B cell (primary cell): ENCODE measurements at regions not wholly inside any gene's neighbourhood (a gene's known extent, or its start where the extent isn't known, plus 50 kb on each side); places are given as distances from the start of the nearest gene placed in this dataset.

Source experiments
- ATAC-seq: fragments of 200-7000 bp; cut with Tn5 transposase; one replicate; pipeline ENCODE4 v1.10.0; 2021; ENCODE audit warnings: low read depth, mild to moderate bottlenecking, moderate number of reproducible peaks, moderate library complexity
- CTCF ChIA-PET: fragments of 350-600 bp; sonication (Branson Sonifier 250); formaldehyde crosslinking; loops from one replicate; lab custom pipeline; 2021; ENCODE audit warnings: antibody characterized with exemption, inconsistent platforms; lab: Charles Lee
- POLR2A ChIA-PET: fragments of 350-600 bp; sonication (Branson Sonifier 250); formaldehyde crosslinking; loops from one replicate; lab custom pipeline; 2021; ENCODE audit warnings: antibody characterized with exemption; lab: Charles Lee
- DNase-seq: peaks from one replicate; pipeline ENCODE4 v3.0.0; 2013
- H2AFZ ChIP-seq: 2 replicates; pipeline ENCODE4 v1.6.1; 2012; ENCODE audit warnings: mild to moderate bottlenecking, low read depth, low read length; ENCODE audit not compliant: insufficient read depth, poor library complexity, severe bottlenecking
- H3K27ac ChIP-seq, 2 donors: 1 replicate in 1 of 2; 2 replicates in 1 of 2; pipeline ENCODE4 v1.5.1; 2012 to 2013; ENCODE audit warnings: low read length in 2 of 2, mild to moderate bottlenecking in 2 of 2, moderate library complexity in 1 of 2
- H3K27me3 ChIP-seq, 4 experiments: fragments of 200-600 bp in 1 of 4; sonication (generic) in 1 of 4; replicated peaks in 1 of 4; 1 replicate in 2 of 4; 2 replicates in 2 of 4; pipeline versions ENCODE4 v1.6.1 to v1.7.0; 2013 to 2016; ENCODE audit warnings: low read length in 3 of 4, mild to moderate bottlenecking in 2 of 4, mixed read lengths in 1 of 4, moderate library complexity in 1 of 4; ENCODE audit not compliant: insufficient read depth in 4 of 4, control insufficient read depth in 3 of 4; ENCODE audit errors: control extremely low read depth in 1 of 4
- H3K36me3 ChIP-seq, 2 experiments: replicated peaks in 1 of 2; 1 replicate in 1 of 2; 2 replicates in 1 of 2; pipeline versions ENCODE4 v1.6.1 to v1.7.1; 2013; ENCODE audit warnings: low read length in 1 of 2; ENCODE audit not compliant: insufficient read depth in 2 of 2, control insufficient read depth in 1 of 2; ENCODE audit errors: control extremely low read depth in 1 of 2, extremely low read depth in 1 of 2
- H3K4me1 ChIP-seq, 2 donors: fragments of 200-600 bp in 1 of 2; sonication (generic) in 1 of 2; 1 replicate in 1 of 2; 2 replicates in 1 of 2; pipeline versions ENCODE4 v1.5.1 to v1.6.1; 2013 to 2017; ENCODE audit warnings: low read length in 2 of 2; ENCODE audit not compliant: control insufficient read depth in 2 of 2, insufficient read depth in 2 of 2
- H3K4me2 ChIP-seq: replicated peaks from 2 replicates; pipeline ENCODE3; 2012; ENCODE audit warnings: mild to moderate bottlenecking, low read depth, low read length; ENCODE audit not compliant: poor library complexity, severe bottlenecking
- H3K4me3 ChIP-seq, 5 experiments: fragments of 200-600 bp in 1 of 5; sonication (generic) in 1 of 5; 1 replicate in 3 of 5; 2 replicates in 2 of 5; pipeline versions ENCODE4 v1.5.1 to v1.7.0; 2011 to 2016; ENCODE audit warnings: low read length in 4 of 5, mild to moderate bottlenecking in 4 of 5, low read depth in 2 of 5, control low read depth in 1 of 5, moderate library complexity in 1 of 5; ENCODE audit not compliant: insufficient read depth in 1 of 5; ENCODE audit errors: control extremely low read depth in 1 of 5, extremely low read depth in 1 of 5
- H3K79me2 ChIP-seq: fragments of 200-600 bp; sonication (generic); one replicate; pipeline ENCODE4 v1.6.0; 2016; ENCODE audit warnings: low read length; ENCODE audit not compliant: control insufficient read depth, insufficient read depth
- H3K9ac ChIP-seq: fragments of 200-600 bp; sonication (generic); 2 replicates; pipeline ENCODE4 v1.6.1; 2017; ENCODE audit warnings: mild to moderate bottlenecking, low read length, moderate library complexity
- H3K9me3 ChIP-seq, 3 donors: one replicate each; pipeline versions ENCODE4 v1.6.1 to v1.7.1; 2013; ENCODE audit warnings: low read length in 2 of 3; ENCODE audit not compliant: control insufficient read depth in 2 of 3, insufficient read depth in 1 of 3; ENCODE audit errors: control extremely low read depth in 1 of 3
- H4K20me1 ChIP-seq: 2 replicates; pipeline ENCODE4 v1.6.0; 2012; ENCODE audit warnings: mild to moderate bottlenecking, low read length; ENCODE audit not compliant: insufficient read depth, control insufficient read depth, poor library complexity, severe bottlenecking
- H3K27ac Mint-ChIP-seq: one replicate; pipeline ENCODE4 v1.8.0; 2021; ENCODE audit warnings: mixed read lengths
- H3K27me3 Mint-ChIP-seq: one replicate; pipeline ENCODE4 v1.8.0; 2021; ENCODE audit warnings: mixed read lengths
- H3K4me1 Mint-ChIP-seq: one replicate; pipeline ENCODE4 v1.8.0; 2021; ENCODE audit warnings: mixed read lengths
- H3K4me3 Mint-ChIP-seq: one replicate; pipeline ENCODE4 v1.8.0; 2021; ENCODE audit warnings: mixed read lengths
- H3K9me3 Mint-ChIP-seq: one replicate; pipeline ENCODE4 v1.8.0; 2022; ENCODE audit warnings: mixed read lengths; ENCODE audit not compliant: insufficient read depth
- EZH2 ChIP-seq: IDR thresholded peaks from 2 replicates; pipeline ENCODE4 v1.6.1; 2012; ENCODE audit warnings: borderline replicate concordance, low read depth, mild to moderate bottlenecking, moderate library complexity, low read length; ENCODE audit not compliant: insufficient read depth, poor library complexity, severe bottlenecking
- WGBS: methylation state at CpG from one replicate; pipeline ENCODE4 v1.1.5; 2013; ENCODE audit warnings: missing lambda C conversion rate; ENCODE audit not compliant: insufficient coverage; 5-methylcytosine and 5-hydroxymethylcytosine counted together
- intact Hi-C: fragments of 100-400 bp; cut with micrococcal nuclease; formaldehyde crosslinking; loops from one replicate; pipeline ENCODE4 v1.10.0; 2022
- TF ChIP-seq, protein P1 (sequence below): fragments of 200-600 bp; IDR thresholded peaks from one replicate; pipeline ENCODE4 v1.8.0; 2022; ENCODE audit warnings: antibody characterized with exemption, mild to moderate bottlenecking

DNA sequence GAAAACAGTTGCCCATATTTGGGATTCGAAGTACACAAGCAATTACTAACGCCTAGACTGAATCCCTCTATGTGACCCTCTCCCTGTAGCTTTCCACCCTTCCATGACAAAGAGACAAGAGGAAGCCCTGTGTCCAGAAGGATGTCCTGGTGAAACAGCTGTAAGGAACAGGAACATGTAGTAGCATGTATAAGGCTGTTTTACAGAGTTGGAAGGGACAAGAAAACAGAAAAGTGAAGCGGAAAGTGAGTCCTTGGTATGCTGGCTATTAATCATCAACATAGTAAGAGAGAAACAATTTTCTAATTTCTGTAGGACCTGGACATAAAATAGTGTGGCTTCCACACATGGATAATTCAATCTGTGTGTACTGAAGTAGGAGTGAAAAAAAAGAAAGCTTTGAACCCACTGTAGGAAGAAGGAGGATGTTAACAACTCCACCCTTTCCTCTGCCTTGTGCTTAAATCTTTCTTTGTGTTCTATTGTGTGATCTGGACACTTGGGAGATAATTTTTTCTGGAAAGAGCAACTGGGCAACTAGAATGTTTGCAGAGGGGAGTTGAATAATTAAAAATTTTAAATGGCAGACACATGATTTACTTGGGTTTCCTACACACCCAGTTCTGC, 162.3 kb upstream of the ZSWIM2 start:
- Mint-ChIP-seq H3K27ac (no peak overlapping the region), H3K9me3 (peaks cover 2% of the 10 kb centered on the region), H3K27me3 (no peaks in the 10 kb centered on the region), H3K4me3 (no peak overlapping the region), H3K4me1 (no peaks in the 10 kb centered on the region)
- ATAC-seq, result no peak
- no peak overlapping the region for H3K4me3 ChIP-seq
- intact Hi-C loops, result no loop called here
- POLR2A ChIA-PET, result no interaction called here
- TF ChIP-seq, protein P1, sequence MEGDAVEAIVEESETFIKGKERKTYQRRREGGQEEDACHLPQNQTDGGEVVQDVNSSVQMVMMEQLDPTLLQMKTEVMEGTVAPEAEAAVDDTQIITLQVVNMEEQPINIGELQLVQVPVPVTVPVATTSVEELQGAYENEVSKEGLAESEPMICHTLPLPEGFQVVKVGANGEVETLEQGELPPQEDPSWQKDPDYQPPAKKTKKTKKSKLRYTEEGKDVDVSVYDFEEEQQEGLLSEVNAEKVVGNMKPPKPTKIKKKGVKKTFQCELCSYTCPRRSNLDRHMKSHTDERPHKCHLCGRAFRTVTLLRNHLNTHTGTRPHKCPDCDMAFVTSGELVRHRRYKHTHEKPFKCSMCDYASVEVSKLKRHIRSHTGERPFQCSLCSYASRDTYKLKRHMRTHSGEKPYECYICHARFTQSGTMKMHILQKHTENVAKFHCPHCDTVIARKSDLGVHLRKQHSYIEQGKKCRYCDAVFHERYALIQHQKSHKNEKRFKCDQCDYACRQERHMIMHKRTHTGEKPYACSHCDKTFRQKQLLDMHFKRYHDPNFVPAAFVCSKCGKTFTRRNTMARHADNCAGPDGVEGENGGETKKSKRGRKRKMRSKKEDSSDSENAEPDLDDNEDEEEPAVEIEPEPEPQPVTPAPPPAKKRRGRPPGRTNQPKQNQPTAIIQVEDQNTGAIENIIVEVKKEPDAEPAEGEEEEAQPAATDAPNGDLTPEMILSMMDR, result no peak
- no peak for TF ChIP-seq EZH2
- peaks cover 0 to 1% (median 0%) of the 10 kb centered on the region in 3 donors for H3K9me3 ChIP-seq
- H4K20me1 ChIP-seq, result no peaks in the 10 kb centered on the region
- H3K4me1 ChIP-seq, result no peaks in the 10 kb centered on the region
- H3K36me3 ChIP-seq, result no peaks in the 10 kb centered on the region
- no peak overlapping the region for H2AFZ ChIP-seq
- 80% methylated on average over 1 of the region's 3 CpGs for WGBS
- no peak overlapping the region for H3K4me2 ChIP-seq
- no peak overlapping the region for H3K9ac ChIP-seq
- H3K27ac ChIP-seq, result no peak overlapping the region
- no peaks in the 10 kb centered on the region for H3K27me3 ChIP-seq
- no peak for DNase-seq
- CTCF ChIA-PET, result no interaction called here
- no peaks in the 10 kb centered on the region for H3K79me2 ChIP-seq

DNA sequence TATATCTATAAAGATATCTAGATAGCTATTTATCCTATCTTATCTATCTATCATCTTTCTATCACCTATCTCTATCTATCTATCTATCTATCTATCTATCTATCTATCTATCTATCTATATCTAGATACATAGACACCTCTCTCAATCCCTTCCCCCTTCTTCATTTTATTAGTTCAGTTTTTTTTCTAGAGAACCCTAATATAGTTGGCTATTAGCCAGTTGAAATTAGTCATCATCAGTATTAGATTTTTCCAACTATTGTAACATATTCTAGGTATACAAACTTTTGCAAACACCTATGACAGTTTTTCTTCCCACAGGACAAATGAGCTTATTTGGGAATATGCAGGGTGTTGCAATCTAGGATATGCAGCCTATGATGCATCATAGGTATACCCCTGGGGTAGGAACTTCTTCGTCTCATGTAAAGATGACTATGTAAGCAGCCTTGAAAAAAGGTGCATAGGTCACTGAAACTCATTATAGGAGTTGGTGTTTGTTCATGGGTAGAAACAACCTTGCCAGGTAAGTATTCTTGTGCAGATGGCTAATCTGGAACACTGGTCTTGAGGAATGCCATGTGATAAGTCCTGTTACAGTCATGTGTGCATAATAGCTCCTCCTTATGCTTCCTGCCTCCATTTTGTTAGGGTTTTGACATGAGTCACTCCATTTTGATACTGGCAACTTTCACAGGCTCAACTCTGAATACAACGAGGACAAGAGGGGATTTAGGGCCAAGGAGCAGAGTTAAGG, 160.7 kb upstream of the ZSWIM2 start:
- Histone ChIP-seq H3K9ac (no peak overlapping the region), H3K4me2 (no peak overlapping the region), H3K9me3 (peaks cover 0 to 1% (median 0%) of the 10 kb centered on the region in 3 donors), H3K4me1 (no peaks in the 10 kb centered on the region), H3K79me2 (no peaks in the 10 kb centered on the region), H3K4me3 (no peak overlapping the region), H4K20me1 (no peaks in the 10 kb centered on the region), H3K27ac (no peak overlapping the region), H3K27me3 (no peaks in the 10 kb centered on the region), H3K36me3 (no peaks in the 10 kb centered on the region), H2AFZ (no peak overlapping the region)
- TF ChIP-seq, protein P1, result no peak
- no peak for TF ChIP-seq EZH2
- ATAC-seq, result no peak
- intact Hi-C loops, result no loop called here
- no peak overlapping the region for H3K27ac Mint-ChIP-seq
- H3K4me1 Mint-ChIP-seq, result no peaks in the 10 kb centered on the region
- 93% methylated on average over 2 of the region's 2 CpGs for WGBS
- H3K27me3 Mint-ChIP-seq, result no peaks in the 10 kb centered on the region
- no peak overlapping the region for H3K4me3 Mint-ChIP-seq
- CTCF ChIA-PET, result no interaction called here
- POLR2A ChIA-PET, result no interaction called here
- H3K9me3 Mint-ChIP-seq, result no peaks in the 10 kb centered on the region
- DNase-seq, result no peak
